SU-DHL-6 (cell line): ENCODE measurements at regions not wholly inside any gene's neighbourhood (a gene's known extent, or its start where the extent isn't known, plus 50 kb on each side); places are given as distances from the start of the nearest gene placed in this dataset.

Experiments used
- H2AFZ ChIP-seq: fragments of 200-600 bp; sonication (generic); 2 replicates; pipeline ENCODE4 v1.6.1; 2014; ENCODE audit warnings: low read depth, mild to moderate bottlenecking, moderate library complexity, mixed read lengths, antibody characterized with exemption, low read length; ENCODE audit not compliant: severe bottlenecking
- H3F3A ChIP-seq: fragments of 200-600 bp; shearing (Covaris generic); 2 replicates; pipeline ENCODE4 v1.6.0; 2016; ENCODE audit warnings: antibody characterized with exemption, mild to moderate bottlenecking; ENCODE audit not compliant: insufficient read depth
- H3K27ac ChIP-seq: fragments of 200-600 bp; sonication (generic); 2 replicates; pipeline ENCODE4 v1.5.1; 2016; ENCODE audit warnings: low read depth, mild to moderate bottlenecking, low read length, moderate library complexity, mixed read lengths
- H3K27me3 ChIP-seq: fragments of 200-600 bp; sonication (generic), shearing (Covaris generic); 2 replicates; pipeline ENCODE4 v1.6.0; 2014; ENCODE audit warnings: mild to moderate bottlenecking, low read length
- H3K36me3 ChIP-seq: fragments of 200-600 bp; sonication (generic); 2 replicates; pipeline ENCODE4 v1.6.1; 2014; ENCODE audit warnings: mild to moderate bottlenecking, low read length, mixed read lengths
- H3K4me2 ChIP-seq: fragments of 300-600, 200-600 bp; shearing (Covaris generic), sonication (generic); 2 replicates; pipeline ENCODE4 v1.6.0; 2014; ENCODE audit warnings: low read length, low read depth, mild to moderate bottlenecking; ENCODE audit not compliant: poor library complexity, severe bottlenecking
- H3K4me3 ChIP-seq: fragments of 200-600 bp; sonication (generic); 2 replicates; pipeline ENCODE4 v1.5.1; 2014; ENCODE audit warnings: antibody characterized with exemption, low read length, mild to moderate bottlenecking, mixed read lengths; ENCODE audit not compliant: insufficient read depth, poor library complexity, severe bottlenecking
- H3K79me2 ChIP-seq: fragments of 200-600 bp; sonication (generic); 2 replicates; pipeline ENCODE4 v1.6.1; 2014; ENCODE audit warnings: mild to moderate bottlenecking, low read length, moderate library complexity; ENCODE audit not compliant: insufficient read depth
- H3K9ac ChIP-seq: fragments of 200-600 bp; sonication (generic); 2 replicates; pipeline ENCODE4 v1.7.0; 2014; ENCODE audit warnings: mild to moderate bottlenecking, low read length
- H3K9me2 ChIP-seq: fragments of 200-600 bp; sonication (generic); replicated peaks from 2 replicates; pipeline ENCODE4 v1.6.1; 2014; ENCODE audit warnings: low read length; ENCODE audit not compliant: insufficient read depth
- H3K9me3 ChIP-seq: fragments of 200-600 bp; sonication (generic); 2 replicates; pipeline ENCODE4 v1.6.1; 2014; ENCODE audit warnings: low read length, mixed read lengths; ENCODE audit not compliant: insufficient read depth
- H4K20me1 ChIP-seq: fragments of 200-600 bp; sonication (generic); 2 replicates; pipeline ENCODE4 v1.6.1; 2014; ENCODE audit warnings: low read depth, mild to moderate bottlenecking, antibody characterized with exemption, low read length, moderate library complexity, mixed read lengths
- CTCF ChIP-seq: fragments of 200-600 bp; sonication (generic); IDR thresholded peaks from one replicate; pipeline ENCODE4 v1.5.1; 2017; ENCODE audit warnings: antibody characterized with exemption, mild to moderate bottlenecking, low read length, moderate library complexity; ENCODE audit not compliant: insufficient read depth, poor library complexity, severe bottlenecking
- EZH2phosphoT487 ChIP-seq: fragments of 200-600 bp; sonication (generic), shearing (Covaris generic); conservative IDR thresholded peaks from 2 replicates; pipeline ENCODE4 v1.6.1; 2018; ENCODE audit warnings: mild to moderate bottlenecking, antibody characterized with exemption, low read length, moderate library complexity, mixed read lengths

- Histone ChIP-seq H4K20me1 (no peaks in the 10 kb centered on the region), H3K9me2 (no peaks in the 10 kb centered on the region), H3K9ac (no peak overlapping the region), H3F3A (no peaks in the 10 kb centered on the region), H3K27ac (no peak overlapping the region), H3K27me3 (no peaks in the 10 kb centered on the region; the same call in 1 of the 2 replicates), H3K4me3 (no peak overlapping the region), H3K9me3 (no peaks in the 10 kb centered on the region), H2AFZ (no peak overlapping the region), H3K79me2 (no peaks in the 10 kb centered on the region), H3K4me2 (no peak overlapping the region), H3K36me3 (no peaks in the 10 kb centered on the region)
- no peak for TF ChIP-seq EZH2phosphoT487
- TF ChIP-seq CTCF: no peak
Observed at GRCh38 chr10:35723992-35724391, 81.9 kb upstream of the FZD8 start.

- Histone ChIP-seq H3K36me3 (no peaks in the 10 kb centered on the region), H3K9ac (no peak overlapping the region), H4K20me1 (no peaks in the 10 kb centered on the region), H3K79me2 (no peaks in the 10 kb centered on the region), H3K4me2 (no peak overlapping the region), H3K9me3 (no peaks in the 10 kb centered on the region), H3F3A (no peaks in the 10 kb centered on the region), H3K9me2 (no peaks in the 10 kb centered on the region), H3K27me3 (no peaks in the 10 kb centered on the region; the same call in 1 of the 2 replicates), H3K27ac (no peak overlapping the region), H2AFZ (no peak overlapping the region), H3K4me3 (no peak overlapping the region)
- TF ChIP-seq EZH2phosphoT487 (no peak), CTCF (no peak)
Observed at GRCh38 chr10:35723059-35723458, 81.0 kb upstream of the FZD8 start.

DNA sequence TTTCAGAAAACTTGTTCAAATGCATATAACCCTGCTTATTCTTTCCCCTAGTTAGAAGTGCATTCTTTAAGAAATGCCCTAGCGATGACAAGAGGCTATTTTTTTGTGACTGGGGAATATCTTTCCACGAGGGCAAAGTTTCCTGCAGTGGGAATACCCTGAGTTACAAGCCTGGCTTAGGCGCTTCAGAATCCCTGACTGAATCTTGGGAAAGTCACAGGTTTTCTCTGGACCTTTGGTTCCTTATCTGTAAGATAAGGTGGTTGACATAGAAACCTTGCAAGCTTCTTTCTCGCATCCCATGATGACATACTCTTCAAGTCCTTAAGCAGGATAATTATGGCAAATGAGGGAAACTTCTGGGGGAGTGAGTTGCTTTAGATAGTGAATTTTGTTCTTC lies 80.5 kb upstream of the FZD8 start:
- Histone ChIP-seq H3F3A (no peaks in the 10 kb centered on the region), H3K79me2 (no peaks in the 10 kb centered on the region), H3K27me3 (no peaks in the 10 kb centered on the region; the same call in 1 of the 2 replicates), H2AFZ (no peak overlapping the region), H4K20me1 (no peaks in the 10 kb centered on the region), H3K9me2 (no peaks in the 10 kb centered on the region), H3K27ac (no peak overlapping the region), H3K36me3 (no peaks in the 10 kb centered on the region), H3K9ac (no peak overlapping the region), H3K4me3 (no peak overlapping the region), H3K4me2 (no peak overlapping the region), H3K9me3 (no peaks in the 10 kb centered on the region)
- TF ChIP-seq EZH2phosphoT487 (no peak), CTCF (no peak)
